Islet precursor cell (in vitro differentiated cells): ENCODE measurements at regions not wholly inside any gene's neighbourhood (a gene's known extent, or its start where the extent isn't known, plus 50 kb on each side); places are given as distances from the start of the nearest gene placed in this dataset.

ENCODE experiments used
- DNase-seq: peaks from one replicate; pipeline ENCODE4 v3.0.0-alpha.2; 2018

DNA sequence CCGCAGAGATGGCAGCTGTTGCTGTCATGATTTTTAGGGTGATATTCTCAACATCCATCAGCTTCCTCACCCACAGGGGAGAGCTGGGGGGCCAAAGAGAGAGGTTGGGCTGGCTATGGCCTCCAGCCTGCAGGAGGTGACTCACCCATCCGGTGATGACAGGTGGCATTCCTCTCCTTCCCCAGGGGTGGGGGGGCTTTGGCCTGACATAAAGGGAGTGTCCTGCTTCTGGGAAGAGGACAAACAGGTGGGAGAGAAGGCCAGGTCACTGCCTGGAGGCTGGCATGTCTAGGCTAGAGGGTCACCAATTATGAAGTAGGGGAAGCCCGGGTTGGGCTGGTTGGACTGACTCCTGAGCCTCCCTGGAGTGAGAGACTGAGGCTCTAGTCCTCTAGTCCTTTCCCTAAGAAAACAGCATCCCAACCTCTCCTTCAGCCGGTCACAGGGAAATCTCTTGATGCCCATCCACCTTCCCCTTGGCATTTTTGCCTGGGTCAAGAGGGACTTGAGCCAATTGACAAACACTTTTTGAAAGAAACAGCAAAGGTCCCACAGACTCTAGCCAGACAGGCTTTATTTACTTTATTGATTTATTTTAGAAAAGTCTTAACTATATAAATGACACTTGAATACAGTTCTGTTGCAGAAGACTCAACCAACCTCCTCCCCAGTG is 79.8 kb upstream of the ZNF716 start:
- DNase-seq: no peak

DNA sequence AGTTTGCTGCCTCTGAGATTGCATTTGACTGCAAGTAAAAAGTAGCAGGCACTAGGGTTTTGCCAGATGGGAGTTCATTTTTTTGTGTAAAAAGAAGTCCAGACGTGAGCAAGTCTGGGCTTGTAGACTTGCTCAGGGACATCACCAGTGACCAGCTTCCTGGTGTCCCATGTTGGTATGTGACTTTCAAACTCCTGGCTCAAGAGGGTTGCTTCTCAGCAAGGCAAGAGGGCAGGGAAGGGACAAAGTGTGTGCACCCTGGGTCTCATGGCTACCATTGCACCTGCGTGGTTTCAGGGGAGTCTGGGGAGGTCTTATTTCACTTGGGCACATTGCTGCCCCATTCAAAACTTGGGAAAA is 79.3 kb upstream of the ZNF716 start:
- DNase-seq: no peak

GRCh38 chr7:57375783-57376182 is 74.2 kb upstream of the ZNF716 start:
- no peak for DNase-seq

DNA sequence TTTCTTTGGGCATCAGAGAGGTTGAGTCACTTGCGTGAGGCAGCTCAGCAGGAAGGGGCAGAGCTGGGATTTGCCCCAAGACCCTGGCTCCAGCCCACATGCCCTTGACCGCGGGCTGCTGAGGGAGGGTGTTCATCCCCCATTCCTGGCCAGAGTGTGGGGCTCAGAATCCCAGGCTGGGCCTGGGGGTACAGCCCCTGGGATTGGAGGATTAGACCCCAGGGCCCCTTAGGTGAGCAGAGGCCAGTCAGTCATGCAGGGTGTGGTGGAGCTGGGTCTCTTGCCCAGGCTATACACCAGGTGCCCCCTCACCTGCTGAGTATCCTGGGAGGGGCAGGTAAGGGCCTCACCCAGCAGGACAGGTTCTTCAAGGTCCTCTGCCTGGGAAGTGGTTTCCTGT is 68.4 kb upstream of the ZNF716 start:
- DNase-seq: no peak

DNA sequence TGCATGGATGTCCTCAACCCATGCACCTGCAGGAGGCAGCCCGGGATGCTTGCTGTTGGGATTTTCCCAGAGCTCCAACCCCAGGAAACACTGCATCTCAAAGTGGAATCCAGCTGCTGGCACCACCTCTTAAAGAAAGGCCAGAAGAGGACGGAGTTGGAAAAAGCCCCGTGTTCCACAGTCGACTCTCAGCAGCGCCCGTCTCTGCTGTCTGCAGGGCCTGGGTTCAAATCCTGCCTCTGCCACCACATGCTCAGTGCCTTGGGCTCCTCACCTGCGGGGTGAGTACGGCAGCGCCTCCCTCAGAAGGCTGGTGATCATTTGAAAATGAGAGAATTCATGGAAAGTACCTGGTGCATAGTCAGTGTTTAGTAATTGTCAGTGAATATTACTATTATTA is 65.6 kb upstream of the ZNF716 start:
- no peak for DNase-seq

DNA sequence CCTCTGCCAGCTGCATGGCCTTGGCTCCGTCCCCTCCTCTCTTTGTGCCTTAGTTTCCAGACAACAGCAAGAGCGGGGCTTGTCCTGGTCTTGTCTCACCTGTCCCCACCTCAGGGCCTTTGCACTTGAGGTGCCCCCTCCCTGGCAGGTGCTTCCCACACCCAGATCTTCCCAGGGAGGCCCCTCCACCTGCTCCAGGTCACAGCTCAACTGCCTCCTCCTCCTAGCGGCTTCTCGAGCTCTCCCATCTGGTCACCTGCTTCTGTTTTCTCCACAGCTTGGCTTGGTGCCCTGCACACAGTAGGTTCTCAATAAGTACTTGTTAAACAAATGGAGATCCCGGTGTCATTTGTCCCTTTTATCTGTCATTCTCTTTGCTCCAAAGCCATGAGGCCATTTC is 64.3 kb upstream of the ZNF716 start:
- no peak for DNase-seq

- no peak for DNase-seq
Observed at GRCh38 chr7:57388761-57389160, 61.2 kb upstream of the ZNF716 start.

- DNase-seq: no peak
Observed at GRCh38 chr7:57398548-57398947, 51.4 kb upstream of the ZNF716 start.

DNA sequence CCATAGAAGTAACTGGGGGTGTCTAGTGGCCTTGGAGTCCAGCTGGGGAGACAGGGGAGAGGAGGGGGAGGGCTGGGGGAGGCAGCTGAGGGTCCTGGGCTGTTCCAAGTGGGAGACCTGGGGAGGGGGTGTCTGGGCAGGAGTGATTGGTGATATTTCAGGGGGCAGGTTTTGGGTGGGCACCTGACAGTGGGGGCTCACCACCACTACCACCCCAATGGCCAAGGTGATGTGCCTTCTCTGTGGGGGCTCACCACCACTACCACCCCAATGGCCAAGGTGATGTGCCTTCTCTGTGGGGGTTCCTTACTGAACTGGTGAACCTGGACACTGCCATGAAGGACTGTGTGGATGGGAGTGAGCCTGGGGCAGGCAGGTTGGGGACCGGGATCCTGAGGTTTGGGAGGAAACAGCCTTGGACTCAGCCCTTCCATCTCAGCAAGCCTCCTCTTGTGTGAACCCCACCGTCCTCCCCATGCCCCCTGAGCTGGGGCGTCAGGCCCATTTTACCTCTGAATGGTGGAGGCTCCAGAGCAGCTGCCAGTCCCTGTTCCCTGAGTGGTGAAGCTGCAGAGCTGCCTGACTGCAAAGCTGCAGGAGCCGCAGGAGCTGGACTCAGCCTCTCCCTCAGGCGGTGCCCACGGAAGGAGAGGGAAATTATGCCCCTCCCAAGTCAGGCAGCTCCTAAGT is 50.6 kb upstream of the ZNF716 start:
- no peak for DNase-seq

- DNase-seq: no peak
Observed at GRCh38 chr7:57399972-57400371, 50.0 kb upstream of the ZNF716 start.
